Stimulated activated CD4-positive, alpha-beta T cell treated with anti-CD3 and anti-CD28 coated beads, Interleukin-2, amount 100 ng/mL, for 48 hours (primary cell): ENCODE measurements at regions not wholly inside any gene's neighbourhood (a gene's known extent, or its start where the extent isn't known, plus 50 kb on each side); places are given as distances from the start of the nearest gene placed in this dataset.

ENCODE experiments used
- DNase-seq, 2 donors: peaks; one replicate each; pipeline ENCODE4 v3.0.0-alpha.2; 2020

GRCh38 chr5:104754311-104754995 is 1191.9 kb upstream of the NUDT12 start:
- DNase-seq, result no peak

DNA sequence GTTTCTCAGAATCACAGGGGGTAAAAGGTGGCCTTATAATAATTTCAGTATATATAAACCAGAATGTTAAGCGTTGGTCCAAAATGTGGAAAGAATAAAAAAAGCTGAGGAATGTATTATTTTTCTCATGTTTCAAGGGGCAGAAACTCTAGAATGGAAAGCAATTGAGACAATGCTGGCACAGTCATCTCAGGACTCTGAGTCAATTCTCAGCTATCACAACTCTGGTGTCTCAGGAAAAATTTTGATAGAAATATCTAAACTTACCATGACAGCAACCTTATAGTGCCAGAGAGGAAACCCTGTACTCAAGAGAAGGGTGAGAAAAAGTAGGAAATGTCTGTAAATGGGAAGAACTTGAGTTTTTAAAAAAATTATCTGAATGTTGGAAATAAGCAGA is 1189.4 kb upstream of the NUDT12 start:
- no peak for DNase-seq

DNA sequence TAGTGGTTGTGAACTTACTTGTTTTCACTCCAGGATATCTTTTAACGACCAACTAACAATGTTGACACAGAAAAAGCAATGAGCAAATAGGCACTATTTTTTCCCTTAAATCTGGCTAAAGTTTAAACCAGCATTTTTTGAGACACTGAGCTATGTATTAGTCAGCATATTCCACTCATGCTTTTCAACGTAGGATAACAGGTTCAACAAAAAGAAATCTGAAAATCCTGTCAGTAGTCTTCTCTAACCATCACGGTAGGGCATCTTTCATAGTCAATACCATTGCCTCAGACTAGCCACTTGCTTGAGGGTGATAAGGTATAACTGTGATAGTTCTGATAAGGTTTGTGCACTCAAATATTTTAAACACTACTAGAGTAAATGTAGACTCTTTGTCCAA is 1177.3 kb upstream of the NUDT12 start:
- DNase-seq, result no peak

DNA sequence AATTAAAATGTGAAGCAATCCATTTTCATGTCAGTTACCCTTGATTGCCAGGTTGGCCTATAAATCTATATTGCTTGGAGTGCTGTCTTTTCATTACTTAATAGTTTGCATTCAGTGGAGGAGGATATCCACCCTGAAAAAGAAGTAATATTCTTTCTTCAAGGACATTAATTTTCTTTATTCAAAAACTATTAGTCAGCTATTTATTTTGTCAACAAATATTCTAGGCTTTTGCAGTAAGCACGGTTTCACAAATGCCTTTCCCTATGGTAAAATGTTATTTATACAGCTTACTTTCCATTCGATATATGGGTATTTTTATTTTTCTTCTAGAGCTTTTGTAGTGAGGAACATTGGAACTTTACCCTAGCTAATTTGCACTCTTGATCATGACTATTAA is 1176.9 kb upstream of the NUDT12 start:
- DNase-seq, result no peak

GRCh38 chr5:104736073-104736472 is 1173.5 kb upstream of the NUDT12 start:
- DNase-seq, result no peak

- DNase-seq, result no peak
Observed at GRCh38 chr5:104734046-104734445, 1171.5 kb upstream of the NUDT12 start.

DNA sequence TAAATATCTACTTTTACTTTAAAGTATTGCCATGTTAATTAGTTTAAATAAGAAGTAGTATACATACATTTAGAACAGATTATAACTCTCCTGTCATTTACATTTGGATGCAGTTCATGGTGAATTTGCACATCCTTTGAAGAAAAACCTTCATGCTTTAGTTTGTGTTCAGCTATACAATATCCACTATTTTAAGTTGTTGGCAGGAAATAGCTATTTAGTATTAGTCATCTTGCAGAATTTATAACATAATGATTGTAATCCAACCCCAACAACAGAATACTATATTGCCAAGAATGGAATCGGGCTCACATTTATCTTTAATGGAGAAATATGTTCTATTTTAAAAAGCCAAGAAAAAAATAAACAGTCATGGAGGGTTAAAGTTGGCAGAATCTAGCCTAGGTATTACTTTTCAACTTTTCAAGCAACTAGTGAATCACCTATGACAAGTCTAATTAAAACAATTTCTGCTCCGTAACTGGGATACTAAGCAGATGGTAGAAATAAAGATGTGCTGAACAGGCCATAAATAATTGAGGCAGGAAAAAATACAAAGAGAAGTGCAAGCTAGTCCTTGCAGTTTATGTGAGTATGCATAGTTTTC is 1170.6 kb upstream of the NUDT12 start:
- no peak for DNase-seq

DNA sequence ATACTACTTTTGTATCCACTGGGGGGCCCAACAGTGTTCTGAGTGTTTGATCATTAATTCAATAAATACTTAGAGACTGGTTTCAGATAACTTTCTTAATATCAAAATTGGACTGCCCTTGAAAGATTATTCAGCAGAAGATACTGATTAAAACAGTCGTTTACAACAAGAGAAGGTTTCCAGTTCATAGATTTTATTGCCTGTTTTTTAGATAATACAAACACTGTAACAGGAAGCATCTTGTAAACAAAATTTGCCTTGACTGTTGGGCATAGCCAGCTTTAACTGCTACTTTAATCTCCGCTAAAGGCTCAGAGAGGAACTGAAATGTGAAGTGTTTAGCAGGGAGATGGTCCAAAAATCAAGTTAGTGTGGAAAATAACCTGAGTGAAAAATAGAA is 1168.7 kb upstream of the NUDT12 start:
- DNase-seq, result no peak

DNA sequence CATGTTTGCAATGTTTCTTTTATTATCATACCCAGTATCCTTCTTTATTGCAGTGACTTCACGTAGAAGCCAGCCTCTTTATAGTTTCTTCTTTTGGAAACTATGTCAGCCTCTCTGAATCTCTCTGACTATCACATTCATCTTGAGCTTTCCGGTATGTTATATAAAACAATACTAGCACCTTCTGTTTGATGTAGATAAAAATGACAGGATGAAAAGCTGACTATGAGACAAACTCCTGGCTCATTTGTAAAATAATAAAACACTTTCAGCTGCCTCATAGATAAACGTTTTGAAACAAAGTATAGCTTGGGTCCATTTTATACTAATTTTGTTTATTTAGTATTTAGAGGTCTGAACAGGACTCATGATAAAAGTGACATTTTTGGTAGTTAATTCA is 1145.4 kb upstream of the NUDT12 start:
- DNase-seq, result no peak

DNA sequence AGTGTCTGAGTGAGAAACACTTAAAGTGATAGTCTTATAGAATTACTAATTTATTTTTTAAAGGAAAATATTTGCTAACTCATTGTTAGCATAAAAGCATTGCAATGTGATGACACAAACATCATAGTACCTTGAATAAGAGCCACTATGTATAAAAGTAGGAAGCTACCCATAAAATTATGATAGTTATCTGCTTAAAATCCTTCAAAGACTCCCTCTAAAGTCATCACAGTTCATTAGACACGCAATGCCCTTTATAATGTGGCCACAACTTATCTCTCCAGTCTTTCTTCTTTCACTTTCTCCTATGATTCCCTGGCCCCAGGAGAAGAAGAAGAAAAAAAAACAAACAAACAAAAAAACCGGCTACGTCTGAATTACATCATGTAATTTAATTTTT is 1144.0 kb upstream of the NUDT12 start:
- no peak for DNase-seq

DNA sequence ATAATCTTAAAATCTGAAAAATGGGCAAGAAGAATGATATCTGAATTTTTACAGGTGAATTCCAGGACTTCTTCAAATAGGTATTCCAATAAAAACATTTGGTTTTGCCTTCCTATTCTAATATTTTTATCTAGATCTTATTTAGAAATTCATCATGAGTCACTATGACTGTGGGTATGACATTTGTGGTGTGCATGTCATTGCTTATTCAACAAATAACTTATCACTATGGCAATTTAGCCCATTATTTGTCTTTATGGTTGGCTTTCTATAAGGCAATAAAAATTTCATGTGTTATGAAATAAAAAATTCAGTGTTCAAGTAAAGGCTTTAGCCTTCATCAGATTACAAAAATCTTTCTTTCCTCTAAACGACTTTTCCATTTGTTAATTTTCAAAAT is 1139.6 kb upstream of the NUDT12 start:
- DNase-seq, result no peak

DNA sequence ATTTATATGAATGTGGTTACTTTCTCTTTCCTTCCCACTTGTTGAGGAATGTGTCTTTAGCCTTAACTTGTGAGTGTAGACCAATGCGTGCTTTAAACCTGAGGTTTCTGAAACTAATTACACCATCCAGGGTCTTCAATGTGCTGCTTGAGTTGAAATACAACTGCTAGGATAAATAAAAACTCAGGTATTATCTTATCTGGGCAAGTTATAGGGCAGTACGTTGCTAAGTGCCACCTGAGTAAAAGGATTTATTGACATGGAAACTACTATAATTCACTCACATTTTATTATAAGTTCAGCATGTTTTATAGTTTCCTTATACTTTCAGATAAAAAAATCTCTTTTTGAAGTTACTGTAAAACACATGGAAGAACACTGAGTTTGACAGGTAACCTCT is 1136.8 kb upstream of the NUDT12 start:
- DNase-seq, result no peak

DNA sequence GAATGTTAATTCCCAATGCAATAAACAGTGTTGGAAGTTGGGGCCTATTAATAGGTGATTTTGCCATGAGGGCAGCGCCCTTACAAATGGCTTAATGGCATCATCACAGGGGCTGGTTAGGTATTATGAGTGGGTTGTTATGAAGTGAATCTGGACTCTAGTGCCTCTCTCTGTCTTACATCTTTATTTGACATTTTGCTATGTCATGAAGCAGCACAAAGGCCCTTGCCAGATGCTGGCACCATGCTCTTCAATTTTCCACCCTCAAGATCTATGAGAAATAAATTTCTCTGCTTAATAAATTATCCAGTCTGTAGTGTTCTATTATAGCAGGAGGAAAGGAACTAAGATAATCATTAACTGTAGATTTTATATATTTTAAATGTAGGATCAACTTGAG is 1098.7 kb upstream of the NUDT12 start:
- DNase-seq, result no peak

GRCh38 chr5:104659497-104659896 is 1096.9 kb upstream of the NUDT12 start:
- no peak for DNase-seq

DNA sequence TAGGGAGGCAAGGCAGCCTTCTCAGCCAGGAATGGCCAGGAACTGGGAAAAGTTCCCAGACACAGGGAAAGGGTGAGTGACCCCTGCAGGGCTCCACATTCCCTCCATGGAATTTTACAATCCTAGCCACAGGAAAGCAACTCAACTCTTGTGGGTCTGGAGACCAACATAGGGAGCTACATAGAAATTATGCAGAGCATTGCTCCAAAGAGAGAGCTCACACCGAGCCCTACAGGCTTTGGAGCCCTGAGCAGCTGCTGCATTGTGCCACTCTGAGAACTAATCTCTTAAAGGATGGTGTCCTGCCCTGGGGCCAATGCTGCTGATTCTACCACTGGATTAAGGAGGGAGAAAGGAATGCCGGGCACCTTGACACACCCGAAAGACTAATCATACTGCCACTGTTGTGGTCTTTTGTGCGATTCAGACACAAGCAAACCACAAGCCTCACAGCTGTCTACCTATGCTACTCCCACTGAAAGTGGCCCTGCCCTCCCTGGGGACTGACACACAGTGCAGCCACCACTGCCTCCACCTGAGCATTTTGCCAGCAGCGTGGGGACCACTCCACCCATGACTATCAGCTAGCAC is 1089.8 kb upstream of the NUDT12 start:
- no peak for DNase-seq

- DNase-seq, result no peak
Observed at GRCh38 chr5:104650313-104651055, 1087.9 kb upstream of the NUDT12 start.

DNA sequence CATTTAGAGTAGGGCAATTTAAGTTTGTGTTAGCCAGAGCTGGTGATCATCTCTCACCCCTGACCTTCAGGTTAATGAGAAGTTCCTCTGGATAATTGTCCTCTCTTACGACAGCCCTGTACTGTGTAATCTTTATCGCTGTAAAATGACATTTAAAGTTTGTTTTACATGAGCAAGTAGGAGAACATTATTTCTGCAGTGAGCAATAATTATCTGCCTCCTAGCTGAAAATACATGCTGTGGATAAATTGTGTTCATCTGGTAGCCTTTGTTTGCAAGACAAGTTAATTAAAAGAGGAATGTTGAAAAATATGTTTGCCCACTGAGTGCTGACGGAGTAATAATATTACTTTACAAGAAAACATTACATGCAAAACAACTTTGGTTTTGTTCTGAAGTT is 1083.8 kb upstream of the NUDT12 start:
- DNase-seq, result no peak

DNA sequence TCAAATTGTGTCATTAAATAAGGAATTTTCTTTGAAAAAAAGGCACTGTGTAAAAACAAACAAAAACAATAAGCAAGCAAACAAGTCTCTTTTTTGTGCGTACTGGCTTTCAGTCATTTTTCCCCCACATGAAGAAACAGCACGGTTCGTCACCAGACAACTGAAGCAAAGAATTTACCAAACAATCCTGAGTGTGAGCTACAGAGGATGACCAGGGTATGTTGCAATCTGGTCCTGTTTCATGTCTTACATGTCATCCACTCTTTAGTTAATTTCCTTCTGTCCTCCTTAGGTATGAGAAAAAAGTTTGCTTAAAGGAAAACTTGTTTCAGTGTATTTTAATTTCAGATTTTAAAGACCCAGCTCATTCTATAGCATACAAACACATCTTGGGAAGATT is 1080.7 kb upstream of the NUDT12 start:
- no peak for DNase-seq

DNA sequence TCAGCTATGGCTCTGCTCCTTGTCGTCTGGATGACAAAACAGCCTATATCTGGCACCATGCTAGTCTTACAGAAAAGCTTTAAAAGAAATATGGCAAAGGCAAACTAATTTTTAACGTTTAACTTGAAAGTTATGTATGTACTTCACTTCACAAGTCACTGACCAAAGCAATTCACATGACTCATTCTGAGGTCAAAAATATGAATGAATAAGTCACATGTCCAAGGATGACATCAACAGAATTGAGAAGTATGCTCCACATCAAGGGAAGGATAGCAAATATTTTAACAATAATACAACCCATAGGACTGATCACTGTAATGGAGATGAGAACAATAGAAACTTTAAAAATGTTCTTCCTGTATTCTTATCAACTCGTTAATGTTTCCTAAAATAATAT is 1072.6 kb upstream of the NUDT12 start:
- no peak for DNase-seq

- DNase-seq, result no peak
Observed at GRCh38 chr5:104628911-104629310, 1066.3 kb upstream of the NUDT12 start.

DNA sequence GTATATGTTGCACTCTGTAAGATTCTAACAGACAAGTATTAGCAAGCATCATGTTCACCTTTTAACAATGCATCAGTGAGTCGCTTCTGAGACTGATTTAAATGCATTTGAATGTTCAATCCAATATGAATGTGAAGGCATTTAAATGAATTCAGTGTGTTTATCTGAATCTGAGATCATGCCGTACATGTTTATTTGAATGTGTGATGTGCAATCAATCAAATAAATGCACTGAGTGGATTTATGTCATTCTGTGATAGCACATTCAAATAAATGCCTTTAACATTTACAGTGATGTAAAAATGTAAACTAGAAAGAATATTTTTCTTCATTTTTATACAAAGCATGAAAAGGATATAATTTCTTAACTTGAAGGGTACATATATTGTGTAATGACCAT is 1063.5 kb upstream of the NUDT12 start:
- no peak for DNase-seq

DNA sequence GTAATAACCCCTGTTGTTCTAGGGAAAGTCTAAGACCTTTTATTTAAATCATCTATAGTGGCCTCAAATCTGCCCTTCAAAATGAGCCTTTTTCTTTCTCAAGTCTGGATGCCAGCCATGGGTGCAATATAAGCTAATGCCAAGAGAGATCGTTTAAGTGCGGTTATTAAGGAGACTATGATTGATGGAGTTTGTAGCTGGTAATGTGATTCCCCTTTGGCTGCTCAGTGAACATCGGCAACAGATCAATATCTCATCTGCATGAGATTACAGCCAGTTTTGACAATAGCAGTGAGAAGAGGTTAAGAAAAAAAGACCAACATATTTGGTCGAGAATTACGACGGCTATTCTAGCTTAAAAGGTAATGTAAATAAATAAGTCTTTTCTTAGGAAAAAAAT is 1049.4 kb upstream of the NUDT12 start:
- no peak for DNase-seq

DNA sequence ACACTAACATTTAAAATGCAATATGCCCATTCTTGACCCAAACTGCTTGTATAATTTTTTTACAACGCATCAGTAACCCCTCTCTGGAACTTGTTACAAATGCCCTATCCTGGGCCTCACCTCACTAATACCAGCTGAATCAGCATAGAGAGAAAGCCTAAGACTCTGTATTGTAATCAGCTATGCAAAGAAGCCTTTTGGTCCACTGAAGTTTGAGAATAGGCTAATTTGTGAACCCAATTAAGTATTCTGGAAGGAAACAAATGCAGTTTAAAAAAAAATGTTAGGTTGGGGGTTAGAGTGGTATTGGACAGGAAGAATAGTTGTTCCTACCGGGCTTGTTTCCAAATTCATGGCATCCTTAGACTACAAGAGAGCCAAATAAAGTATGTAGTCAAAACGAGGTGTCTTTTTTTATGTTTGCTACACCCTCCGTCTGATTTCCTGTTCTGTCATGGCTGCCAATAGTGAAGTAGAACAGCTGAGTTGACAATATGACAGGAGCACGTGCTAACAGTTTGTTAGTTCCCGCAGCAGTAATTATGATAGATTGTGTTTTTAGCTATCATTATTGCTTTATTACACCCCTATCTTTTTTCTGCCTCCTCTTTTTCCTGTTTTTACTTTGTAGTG is 1048.7 kb upstream of the NUDT12 start:
- DNase-seq, result no peak
